Liver (tissue), 3 donors: ENCODE measurements at regions not wholly inside any gene's neighbourhood (a gene's known extent, or its start where the extent isn't known, plus 50 kb on each side); places are given as distances from the start of the nearest gene placed in this dataset.

Experiments
- ATF3 ChIP-seq: IDR thresholded peaks from 2 replicates; pipeline ENCODE4 v1.6.1; 2016; ENCODE audit warnings: antibody characterized with exemption
- CTCF ChIP-seq: fragments of 150-350 bp; IDR thresholded peaks from 2 replicates; pipeline ENCODE4 v1.5.1; 2017; ENCODE audit warnings: improper control_type of control experiment, low read depth, low read length; ENCODE audit not compliant: missing input control
- EGR1 ChIP-seq, 2 donors: IDR thresholded peaks; 2 replicates each; pipeline ENCODE4 v1.6.1; 2016 to 2018; ENCODE audit warnings: antibody characterized with exemption in 2 of 2, low read depth in 2 of 2
- FOXA1 ChIP-seq: IDR thresholded peaks from 2 replicates; pipeline ENCODE4 v1.6.1; 2016; ENCODE audit warnings: antibody characterized with exemption
- HNF4A ChIP-seq, 2 donors: conservative IDR thresholded peaks; 2 replicates each; pipeline ENCODE4 v1.6.1; 2016; ENCODE audit warnings: antibody characterized with exemption in 2 of 2, mild to moderate bottlenecking in 2 of 2
- HNF4G ChIP-seq: IDR thresholded peaks from 2 replicates; pipeline ENCODE4 v1.6.1; 2016; ENCODE audit warnings: antibody characterized with exemption
- JUND ChIP-seq, 2 donors: IDR thresholded peaks; 2 replicates each; pipeline ENCODE4 v1.6.1; 2016; ENCODE audit warnings: antibody characterized with exemption in 2 of 2
- MAX ChIP-seq: IDR thresholded peaks from 2 replicates; pipeline ENCODE4 v1.6.1; 2016; ENCODE audit warnings: antibody characterized with exemption
- NR2F2 ChIP-seq: IDR thresholded peaks from 2 replicates; pipeline ENCODE4 v1.6.1; 2016; ENCODE audit warnings: antibody characterized with exemption
- RAD21 ChIP-seq, 2 donors: IDR thresholded peaks; 2 replicates each; pipeline ENCODE4 v1.6.1; 2016; ENCODE audit warnings: antibody characterized with exemption in 2 of 2, mild to moderate bottlenecking in 2 of 2
- REST ChIP-seq: IDR thresholded peaks from 2 replicates; pipeline ENCODE4 v1.6.1; 2016; ENCODE audit warnings: antibody characterized with exemption, mild to moderate bottlenecking
- SP1 ChIP-seq: IDR thresholded peaks from 2 replicates; pipeline ENCODE4 v1.6.1; 2018; ENCODE audit warnings: antibody characterized with exemption, mild to moderate bottlenecking
- YY1 ChIP-seq: IDR thresholded peaks from 2 replicates; pipeline ENCODE4 v1.6.1; 2016; ENCODE audit warnings: antibody characterized with exemption, mild to moderate bottlenecking
- ZBTB33 ChIP-seq: IDR thresholded peaks from 2 replicates; pipeline ENCODE4 v1.6.1; 2016; ENCODE audit warnings: antibody characterized with exemption
- donor health status: healthy.
- donor health status: healthy.

- TF ChIP-seq REST (no peak), CTCF (no peak), ZBTB33 (no peak), HNF4G (no peak), MAX (no peak), RAD21 (IDR thresholded peaks at IDR 0.05) (no peak), YY1 (no peak), NR2F2 (no peak), JUND (IDR thresholded peaks at IDR 0.05) (no peak), HNF4A (conservative IDR thresholded peaks at IDR 0.05) (no peak), SP1 (no peak), ATF3 (no peak), EGR1 (IDR thresholded peaks at IDR 0.05; ENCODE audit: low read depth in 2 of 2) (no peak), FOXA1 (no peak)
Observed at GRCh38 chr5:122612901-122613300, 162.0 kb upstream of the SNX2 start.
